ENCODE measurements at regions not wholly inside any gene's neighbourhood (a gene's known extent, or its start where the extent isn't known, plus 50 kb on each side); places are given as distances from the start of the nearest gene placed in this dataset.

DNA sequence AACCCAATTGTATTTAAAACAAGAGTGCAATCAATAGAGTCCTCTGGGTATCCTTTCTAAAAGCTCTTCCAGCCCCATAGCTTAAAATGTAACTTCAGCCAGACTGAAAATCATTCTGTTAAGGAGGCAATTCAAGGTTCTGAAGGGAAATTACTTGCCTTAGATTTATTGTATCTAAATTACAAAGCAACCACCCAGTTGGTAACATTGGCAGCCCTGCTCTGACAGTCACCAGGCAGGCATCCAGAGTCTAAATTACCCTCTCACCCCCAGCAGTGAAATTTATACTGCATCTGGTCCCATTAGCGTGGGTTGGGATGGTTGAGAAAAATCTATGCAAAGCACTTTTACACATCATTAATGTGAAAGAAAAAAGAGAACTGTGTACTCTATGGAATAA lies 514.7 kb downstream of the MTRR start:
- Histone ChIP-seq H4K20me1 (replicated peaks; ENCODE audit: control insufficient read depth, extremely low read depth, insufficient read depth, low read length) (no peaks in the 10 kb centered on the region), H3K27me3 (ENCODE audit: control insufficient read depth in 2 of 2, insufficient read depth in 2 of 2, low read length in 2 of 2) (no peaks in the 10 kb centered on the region), H2AFZ (ENCODE audit: low read depth, low read length) (no peak overlapping the region), H3K9me1 (replicated peaks; ENCODE audit: control insufficient read depth, extremely low read depth, insufficient read depth, low read length) (no peaks in the 10 kb centered on the region), H3K79me2 (ENCODE audit: control insufficient read depth, insufficient read depth, low read length) (no peaks in the 10 kb centered on the region), H3K9ac (replicated peaks; ENCODE audit: extremely low read depth, insufficient read depth, low read length) (no peak overlapping the region), H3K9me3 (replicated peaks; ENCODE audit: control insufficient read depth, insufficient read depth, low read length) (peaks cover 5% of the 10 kb centered on the region), H3K27ac (ENCODE audit: insufficient read depth, low read depth, low read length) (no peak overlapping the region), H3K4me2 (ENCODE audit: insufficient read depth, low read length) (no peak overlapping the region), H3K4me1 (ENCODE audit: control insufficient read depth, extremely low read depth, insufficient read depth, low read length) (no peaks in the 10 kb centered on the region), H3K4me3 (replicated peaks in 1 of 3; ENCODE audit: insufficient read depth in 1 of 3, low read depth in 1 of 3, low read length in 3 of 3) (no peak overlapping the region), H3K36me3 (ENCODE audit: control insufficient read depth in 2 of 2, extremely low read depth in 1 of 2, insufficient read depth in 2 of 2, low read length in 2 of 2) (no peaks in the 10 kb centered on the region)
- TF ChIP-seq POLR2A (IDR thresholded peaks at IDR 0.05; ENCODE audit: low read depth, low read length), result no peak
- TF ChIP-seq MYC (IDR thresholded peaks at IDR 0.05; ENCODE audit: low read depth, low read length), result no peak
- TF ChIP-seq, protein P1, sequence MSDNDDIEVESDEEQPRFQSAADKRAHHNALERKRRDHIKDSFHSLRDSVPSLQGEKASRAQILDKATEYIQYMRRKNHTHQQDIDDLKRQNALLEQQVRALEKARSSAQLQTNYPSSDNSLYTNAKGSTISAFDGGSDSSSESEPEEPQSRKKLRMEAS (IDR thresholded peaks at IDR 0.05; ENCODE audit: insufficient read depth, insufficient read length), result no peak
- TF ChIP-seq POLR2AphosphoS5 (IDR thresholded peaks at IDR 0.05; ENCODE audit: insufficient read depth, low read depth, low read length), result no peak
- TF ChIP-seq, protein P2, sequence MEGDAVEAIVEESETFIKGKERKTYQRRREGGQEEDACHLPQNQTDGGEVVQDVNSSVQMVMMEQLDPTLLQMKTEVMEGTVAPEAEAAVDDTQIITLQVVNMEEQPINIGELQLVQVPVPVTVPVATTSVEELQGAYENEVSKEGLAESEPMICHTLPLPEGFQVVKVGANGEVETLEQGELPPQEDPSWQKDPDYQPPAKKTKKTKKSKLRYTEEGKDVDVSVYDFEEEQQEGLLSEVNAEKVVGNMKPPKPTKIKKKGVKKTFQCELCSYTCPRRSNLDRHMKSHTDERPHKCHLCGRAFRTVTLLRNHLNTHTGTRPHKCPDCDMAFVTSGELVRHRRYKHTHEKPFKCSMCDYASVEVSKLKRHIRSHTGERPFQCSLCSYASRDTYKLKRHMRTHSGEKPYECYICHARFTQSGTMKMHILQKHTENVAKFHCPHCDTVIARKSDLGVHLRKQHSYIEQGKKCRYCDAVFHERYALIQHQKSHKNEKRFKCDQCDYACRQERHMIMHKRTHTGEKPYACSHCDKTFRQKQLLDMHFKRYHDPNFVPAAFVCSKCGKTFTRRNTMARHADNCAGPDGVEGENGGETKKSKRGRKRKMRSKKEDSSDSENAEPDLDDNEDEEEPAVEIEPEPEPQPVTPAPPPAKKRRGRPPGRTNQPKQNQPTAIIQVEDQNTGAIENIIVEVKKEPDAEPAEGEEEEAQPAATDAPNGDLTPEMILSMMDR (IDR thresholded peaks at IDR 0.05; ENCODE audit: extremely low read depth in 1 of 2, insufficient read depth in 1 of 2, low read depth in 1 of 2, low read length in 2 of 2), result no peak
- no peak for TF ChIP-seq EZH2 (IDR thresholded peaks at IDR 0.05; ENCODE audit: borderline replicate concordance, low read depth, low read length, severe bottlenecking)
- TF ChIP-seq JUN (IDR thresholded peaks at IDR 0.05; ENCODE audit: borderline replicate concordance, insufficient read depth, insufficient read length, low read depth), result no peak
- TF ChIP-seq GATA2 (IDR thresholded peaks at IDR 0.05; ENCODE audit: insufficient read depth, insufficient read length, low read depth, low read length), result no peak
- TF ChIP-seq FOS (IDR thresholded peaks at IDR 0.05; ENCODE audit: borderline replicate concordance, insufficient read depth, low read length), result no peak
- no TSS peak for BruUV-seq (replicated peaks)
- POLR2A ChIA-PET, result no interaction called here
- DNase-seq (ENCODE audit: low read depth, low spot score) (no peak), FAIRE-seq (no peak)
- intact Hi-C loops (cut with micrococcal nuclease), result no loop called here
- dilution Hi-C loops (cut with MboI; ENCODE audit: extremely low pct_ligation_motif_present, low sequenced_read_pairs), result no loop called here
- CTCF ChIA-PET, result no interaction called here

Data from endothelial cell of umbilical vein (primary cell).